GM21717 (cell line): ENCODE measurements at regions not wholly inside any gene's neighbourhood (a gene's known extent, or its start where the extent isn't known, plus 50 kb on each side); places are given as distances from the start of the nearest gene placed in this dataset.
"Not testable (repeated sequence)": the region's sequence is repeated elsewhere in the genome, so short reads cannot be mapped to it uniquely, and the experiment has no call there.

Source experiments
- ATAC-seq: cut with Tn5 transposase; IDR thresholded peaks from one replicate; pipeline ENCODE4 v1.9.1; 2021; ENCODE audit warnings: mild to moderate bottlenecking, moderate library complexity; ENCODE audit not compliant: unreplicated experiment

- ATAC-seq = no peak
These were observed 481.9 kb downstream of the CHSY3 start for GRCh38 chr5:130386155-130386554.

GRCh38 chr5:130385656-130386055 lies 481.4 kb downstream of the CHSY3 start:
- no peak for ATAC-seq

- ATAC-seq = no peak
These were observed 461.7 kb downstream of the CHSY3 start for GRCh38 chr5:130365956-130366355.

GRCh38 chr5:130350131-130350530 lies 445.9 kb downstream of the CHSY3 start:
- ATAC-seq = no peak

GRCh38 chr5:130337179-130337888 lies 433.1 kb downstream of the CHSY3 start:
- no peak for ATAC-seq

- no peak for ATAC-seq
These were observed 430.9 kb downstream of the CHSY3 start for GRCh38 chr5:130335117-130335516.

- ATAC-seq = no peak
These were observed 428.8 kb downstream of the CHSY3 start for GRCh38 chr5:130333089-130333488.

- ATAC-seq = no peak
These were observed 427.1 kb downstream of the CHSY3 start for GRCh38 chr5:130331332-130331731.

- no peak for ATAC-seq
These were observed 420.8 kb downstream of the CHSY3 start for GRCh38 chr5:130324953-130325671.

- ATAC-seq = peak; percentile 100
These were observed 419.7 kb downstream of the CHSY3 start for GRCh38 chr5:130323804-130324454.

GRCh38 chr5:130321931-130322330 lies 417.7 kb downstream of the CHSY3 start:
- ATAC-seq = no peak

- ATAC-seq = no peak
These were observed 412.9 kb downstream of the CHSY3 start for GRCh38 chr5:130316971-130317680.

- ATAC-seq = no peak
These were observed 391.0 kb downstream of the CHSY3 start for GRCh38 chr5:130295235-130295634.

- ATAC-seq = not testable (repeated sequence)
These were observed 390.5 kb downstream of the CHSY3 start for GRCh38 chr5:130294798-130295197.

- ATAC-seq = no peak
These were observed 386.0 kb downstream of the CHSY3 start for GRCh38 chr5:130290219-130290618.

GRCh38 chr5:130289132-130290088 lies 385.1 kb downstream of the CHSY3 start:
- ATAC-seq = no peak

GRCh38 chr5:130287438-130287837 lies 383.2 kb downstream of the CHSY3 start:
- ATAC-seq = no peak

GRCh38 chr5:130286971-130287370 lies 382.7 kb downstream of the CHSY3 start:
- ATAC-seq = no peak

- no peak for ATAC-seq
These were observed 377.8 kb downstream of the CHSY3 start for GRCh38 chr5:130282049-130282448.

GRCh38 chr5:130280528-130281217 lies 376.4 kb downstream of the CHSY3 start:
- ATAC-seq = no peak
